H7 (cell line): ENCODE measurements at regions not wholly inside any gene's neighbourhood (a gene's known extent, or its start where the extent isn't known, plus 50 kb on each side); places are given as distances from the start of the nearest gene placed in this dataset.
A peak's percentile ranks its signal among the peaks of the same experiment; 100 is the strongest.

ENCODE experiments used
- DNase-seq: peaks from one replicate; pipeline ENCODE4 v3.0.0; 2012
- H3K27me3 ChIP-seq: 2 replicates; pipeline ENCODE4 v1.6.0; 2011; ENCODE audit warnings: mild to moderate bottlenecking, low read length; ENCODE audit not compliant: control insufficient read depth, insufficient read depth
- H3K36me3 ChIP-seq: replicated peaks from 2 replicates; pipeline ENCODE4 v1.5.1; 2011; ENCODE audit warnings: low read length; ENCODE audit not compliant: control insufficient read depth, insufficient read depth
- H3K4me3 ChIP-seq: 2 replicates; pipeline ENCODE4 v1.5.1; 2011; ENCODE audit warnings: low read depth, mild to moderate bottlenecking, control low read depth, low read length, moderate library complexity; ENCODE audit not compliant: insufficient read depth

- Histone ChIP-seq H3K36me3 (no peaks in the 10 kb centered on the region), H3K4me3 (no peak overlapping the region), H3K27me3 (no peaks in the 10 kb centered on the region)
- no peak for DNase-seq
Observed at GRCh38 chr10:6781133-6781770, 201.2 kb upstream of the PRKCQ start.

GRCh38 chr10:6780008-6780677, 200.1 kb upstream of the PRKCQ start:
- DNase-seq, result no peak
- Histone ChIP-seq H3K36me3 (no peaks in the 10 kb centered on the region), H3K27me3 (no peaks in the 10 kb centered on the region)

GRCh38 chr10:6778992-6779701, 199.1 kb upstream of the PRKCQ start:
- DNase-seq, result no peak
- H3K4me3 ChIP-seq, result no peak overlapping the region
- H3K27me3 ChIP-seq, result no peaks in the 10 kb centered on the region
- no peaks in the 10 kb centered on the region for H3K36me3 ChIP-seq

More at GRCh38 chr10:6780008-6780677, 200.1 kb upstream of the PRKCQ start:
- no peak overlapping the region for H3K4me3 ChIP-seq

- H3K36me3 ChIP-seq, result no peaks in the 10 kb centered on the region
- H3K4me3 ChIP-seq, result no peak overlapping the region
- H3K27me3 ChIP-seq, result no peaks in the 10 kb centered on the region
- DNase-seq, result no peak
Observed at GRCh38 chr10:6776170-6776569, 196.1 kb upstream of the PRKCQ start.

- Histone ChIP-seq H3K27me3 (no peaks in the 10 kb centered on the region), H3K36me3 (no peaks in the 10 kb centered on the region), H3K4me3 (no peak overlapping the region)
- DNase-seq, result no peak
Observed at GRCh38 chr10:6774406-6774805, 194.3 kb upstream of the PRKCQ start.

- Histone ChIP-seq H3K27me3 (no peaks in the 10 kb centered on the region), H3K36me3 (no peaks in the 10 kb centered on the region), H3K4me3 (no peak overlapping the region)
- no peak for DNase-seq
Observed at GRCh38 chr10:6771331-6771730, 191.3 kb upstream of the PRKCQ start.

GRCh38 chr10:6770846-6771245, 190.8 kb upstream of the PRKCQ start:
- no peak overlapping the region for H3K4me3 ChIP-seq
- DNase-seq, result no peak
- H3K36me3 ChIP-seq, result no peaks in the 10 kb centered on the region
- no peaks in the 10 kb centered on the region for H3K27me3 ChIP-seq

GRCh38 chr10:6769704-6770417, 189.8 kb upstream of the PRKCQ start:
- no peak overlapping the region for H3K4me3 ChIP-seq
- no peak for DNase-seq

GRCh38 chr10:6766131-6766801, 186.2 kb upstream of the PRKCQ start:
- no peak for DNase-seq
- Histone ChIP-seq H3K27me3 (no peaks in the 10 kb centered on the region; the same call in 1 of the 2 replicates), H3K36me3 (no peaks in the 10 kb centered on the region), H3K4me3 (no peak overlapping the region)

More at GRCh38 chr10:6769704-6770417, 189.8 kb upstream of the PRKCQ start:
- no peaks in the 10 kb centered on the region for H3K36me3 ChIP-seq
- H3K27me3 ChIP-seq, result no peaks in the 10 kb centered on the region

GRCh38 chr10:6763423-6763822, 183.3 kb upstream of the PRKCQ start:
- Histone ChIP-seq H3K4me3 (no peak overlapping the region), H3K27me3 (no peaks in the 10 kb centered on the region; the same call in 1 of the 2 replicates), H3K36me3 (no peaks in the 10 kb centered on the region)
- peak; percentile 33 for DNase-seq

- Histone ChIP-seq H3K36me3 (no peaks in the 10 kb centered on the region), H3K4me3 (no peak overlapping the region), H3K27me3 (no peaks in the 10 kb centered on the region; the same call in 1 of the 2 replicates)
- DNase-seq, result no peak
Observed at GRCh38 chr10:6763001-6763400, 182.9 kb upstream of the PRKCQ start.

- H3K36me3 ChIP-seq, result no peaks in the 10 kb centered on the region
- no peak for DNase-seq
- H3K27me3 ChIP-seq, result no peaks in the 10 kb centered on the region; the same call in 1 of the 2 replicates
- H3K4me3 ChIP-seq, result no peak overlapping the region
Observed at GRCh38 chr10:6759961-6760360, 179.9 kb upstream of the PRKCQ start.

- H3K4me3 ChIP-seq, result no peak overlapping the region
- H3K36me3 ChIP-seq, result no peaks in the 10 kb centered on the region
- DNase-seq, result no peak
- no peaks in the 10 kb centered on the region for H3K27me3 ChIP-seq
Observed at GRCh38 chr10:6757158-6757557, 177.1 kb upstream of the PRKCQ start.

GRCh38 chr10:6756716-6757115, 176.6 kb upstream of the PRKCQ start:
- no peak for DNase-seq
- Histone ChIP-seq H3K4me3 (no peak overlapping the region), H3K36me3 (no peaks in the 10 kb centered on the region), H3K27me3 (no peaks in the 10 kb centered on the region)
